T-helper 17 cell (primary cell): ENCODE measurements at regions not wholly inside any gene's neighbourhood (a gene's known extent, or its start where the extent isn't known, plus 50 kb on each side); places are given as distances from the start of the nearest gene placed in this dataset.
"Not testable (repeated sequence)": the region's sequence is repeated elsewhere in the genome, so short reads cannot be mapped to it uniquely, and the experiment has no call there.

Experiments
- ATAC-seq: fragments of 150-1000 bp; cut with Tn5 transposase; 2 replicates; pipeline ENCODE4 v1.10.0; 2021; ENCODE audit warnings: mild to moderate bottlenecking, moderate library complexity
- DNase-seq, 3 donors: peaks; one replicate each; pipeline versions ENCODE4 v3.0.0 to v3.0.0-alpha.2; 2020 to 2021
- H3K9me3 ChIP-seq: one replicate; pipeline ENCODE4 v1.7.0; 2013; ENCODE audit warnings: low read length, mild to moderate bottlenecking; ENCODE audit not compliant: control insufficient read depth, poor library complexity, severe bottlenecking
- H3K27ac Mint-ChIP-seq: one replicate; pipeline ENCODE4 v1.8.0; 2022; ENCODE audit warnings: mild to moderate bottlenecking, moderate library complexity, mixed read lengths
- H3K27me3 Mint-ChIP-seq: one replicate; pipeline ENCODE4 v1.8.0; 2022; ENCODE audit warnings: mixed read lengths
- H3K36me3 Mint-ChIP-seq: one replicate; pipeline ENCODE4 v1.8.0; 2022; ENCODE audit warnings: low read depth, mixed read lengths
- H3K4me1 Mint-ChIP-seq: one replicate; pipeline ENCODE4 v1.8.0; 2022; ENCODE audit warnings: mild to moderate bottlenecking, mixed read lengths
- H3K4me3 Mint-ChIP-seq: one replicate; pipeline ENCODE4 v1.8.0; 2022; ENCODE audit warnings: mild to moderate bottlenecking, moderate library complexity, mixed read lengths

- peaks cover 66% of the 10 kb centered on the region for H3K27me3 Mint-ChIP-seq
Observed at GRCh38 chr22:25493794-25494193, 70.7 kb upstream of the GRK3 start.

GRCh38 chr22:25494774-25495173 lies 69.7 kb upstream of the GRK3 start:
- no peaks in the 10 kb centered on the region for H3K9me3 ChIP-seq
- DNase-seq (no peak), ATAC-seq (no peak)
- Mint-ChIP-seq H3K36me3 (peaks cover 4% of the 10 kb centered on the region), H3K4me3 (no peak overlapping the region), H3K27me3 (peaks cover 66% of the 10 kb centered on the region), H3K4me1 (peaks cover 4% of the 10 kb centered on the region), H3K27ac (no peak overlapping the region)

More at GRCh38 chr22:25493794-25494193, 70.7 kb upstream of the GRK3 start:
- ATAC-seq = no peak
- Mint-ChIP-seq H3K4me1 (peaks cover 5% of the 10 kb centered on the region), H3K36me3 (peaks cover 4% of the 10 kb centered on the region), H3K27ac (no peak overlapping the region), H3K4me3 (no peak overlapping the region)
- no peaks in the 10 kb centered on the region for H3K9me3 ChIP-seq
- no peak for DNase-seq

GRCh38 chr22:25495285-25495684 lies 69.2 kb upstream of the GRK3 start:
- H3K4me3 Mint-ChIP-seq = no peak overlapping the region
- H3K27me3 Mint-ChIP-seq = peaks cover 63% of the 10 kb centered on the region
- peaks cover 4% of the 10 kb centered on the region for H3K4me1 Mint-ChIP-seq

GRCh38 chr22:25496396-25497064 lies 67.9 kb upstream of the GRK3 start:
- DNase-seq (no peak), ATAC-seq (no peak)
- no peak overlapping the region for H3K4me3 Mint-ChIP-seq
- H3K27ac Mint-ChIP-seq = no peak overlapping the region
- H3K9me3 ChIP-seq = no peaks in the 10 kb centered on the region
- H3K4me1 Mint-ChIP-seq = peaks cover 4% of the 10 kb centered on the region
- peaks cover 4% of the 10 kb centered on the region for H3K36me3 Mint-ChIP-seq
- H3K27me3 Mint-ChIP-seq = peaks cover 69% of the 10 kb centered on the region

More at GRCh38 chr22:25495285-25495684, 69.2 kb upstream of the GRK3 start:
- DNase-seq (no peak), ATAC-seq (no peak)
- H3K36me3 Mint-ChIP-seq = peaks cover 4% of the 10 kb centered on the region
- no peak overlapping the region for H3K27ac Mint-ChIP-seq
- no peaks in the 10 kb centered on the region for H3K9me3 ChIP-seq

GRCh38 chr22:25497181-25497641 lies 67.3 kb upstream of the GRK3 start:
- peaks cover 4% of the 10 kb centered on the region for H3K36me3 Mint-ChIP-seq
- peaks cover 4% of the 10 kb centered on the region for H3K4me1 Mint-ChIP-seq
- no peaks in the 10 kb centered on the region for H3K9me3 ChIP-seq
- no peak overlapping the region for H3K4me3 Mint-ChIP-seq
- ATAC-seq (no peak), DNase-seq (no peak)
- no peak overlapping the region for H3K27ac Mint-ChIP-seq
- peaks cover 67% of the 10 kb centered on the region for H3K27me3 Mint-ChIP-seq

GRCh38 chr22:25497716-25498115 lies 66.8 kb upstream of the GRK3 start:
- no peak overlapping the region for H3K27ac Mint-ChIP-seq
- H3K36me3 Mint-ChIP-seq = peaks cover 4% of the 10 kb centered on the region
- H3K4me1 Mint-ChIP-seq = peaks cover 4% of the 10 kb centered on the region
- peaks cover 66% of the 10 kb centered on the region for H3K27me3 Mint-ChIP-seq
- H3K9me3 ChIP-seq = no peaks in the 10 kb centered on the region
- no peak for ATAC-seq
- H3K4me3 Mint-ChIP-seq = no peak overlapping the region
- no peak for DNase-seq

GRCh38 chr22:25500671-25501070 lies 63.8 kb upstream of the GRK3 start:
- peaks cover 37% of the 10 kb centered on the region for H3K27me3 Mint-ChIP-seq
- H3K27ac Mint-ChIP-seq, H3K9me3 ChIP-seq, H3K36me3 Mint-ChIP-seq, H3K4me3 Mint-ChIP-seq, H3K4me1 Mint-ChIP-seq, DNase-seq, ATAC-seq: not testable (repeated sequence)

- H3K9me3 ChIP-seq, H3K4me3 Mint-ChIP-seq, H3K36me3 Mint-ChIP-seq, H3K27ac Mint-ChIP-seq, DNase-seq, H3K4me1 Mint-ChIP-seq, ATAC-seq: not testable (repeated sequence)
- peaks cover 21% of the 10 kb centered on the region for H3K27me3 Mint-ChIP-seq
Observed at GRCh38 chr22:25504017-25504416, 60.5 kb upstream of the GRK3 start.

GRCh38 chr22:25508161-25508560 lies 56.3 kb upstream of the GRK3 start:
- no peak for ATAC-seq

GRCh38 chr22:25508761-25509321 lies 55.6 kb upstream of the GRK3 start:
- no peaks in the 10 kb centered on the region for H3K4me1 Mint-ChIP-seq
- H3K27me3 Mint-ChIP-seq = peaks cover 13% of the 10 kb centered on the region
- H3K27ac Mint-ChIP-seq = no peak overlapping the region
- no peaks in the 10 kb centered on the region for H3K9me3 ChIP-seq
- DNase-seq = no peak
- H3K36me3 Mint-ChIP-seq = no peaks in the 10 kb centered on the region
- H3K4me3 Mint-ChIP-seq = no peak overlapping the region
- no peak for ATAC-seq

More at GRCh38 chr22:25508161-25508560, 56.3 kb upstream of the GRK3 start:
- no peak overlapping the region for H3K4me3 Mint-ChIP-seq
- no peaks in the 10 kb centered on the region for H3K9me3 ChIP-seq
- DNase-seq = no peak
- no peaks in the 10 kb centered on the region for H3K4me1 Mint-ChIP-seq
- H3K27ac Mint-ChIP-seq = no peak overlapping the region
- no peaks in the 10 kb centered on the region for H3K36me3 Mint-ChIP-seq
- H3K27me3 Mint-ChIP-seq = peaks cover 11% of the 10 kb centered on the region

- H3K4me1 Mint-ChIP-seq = no peaks in the 10 kb centered on the region
- H3K36me3 Mint-ChIP-seq = no peaks in the 10 kb centered on the region
- H3K27me3 Mint-ChIP-seq = peaks cover 17% of the 10 kb centered on the region
- H3K9me3 ChIP-seq = no peaks in the 10 kb centered on the region
- ATAC-seq = no peak
- DNase-seq = no peak
- no peak overlapping the region for H3K4me3 Mint-ChIP-seq
- no peak overlapping the region for H3K27ac Mint-ChIP-seq
Observed at GRCh38 chr22:25509374-25509791, 55.1 kb upstream of the GRK3 start.

- Mint-ChIP-seq H3K27me3 (peaks cover 29% of the 10 kb centered on the region), H3K4me3 (no peak overlapping the region), H3K4me1 (no peaks in the 10 kb centered on the region), H3K27ac (no peak overlapping the region), H3K36me3 (no peaks in the 10 kb centered on the region)
- no peak for ATAC-seq
- no peaks in the 10 kb centered on the region for H3K9me3 ChIP-seq
- DNase-seq = no peak
Observed at GRCh38 chr22:25510876-25511275, 53.6 kb upstream of the GRK3 start.

GRCh38 chr22:25511725-25512124 lies 52.8 kb upstream of the GRK3 start:
- H3K27ac Mint-ChIP-seq = no peak overlapping the region
- no peak overlapping the region for H3K4me3 Mint-ChIP-seq
- no peaks in the 10 kb centered on the region for H3K4me1 Mint-ChIP-seq
- peaks cover 29% of the 10 kb centered on the region for H3K27me3 Mint-ChIP-seq
- no peaks in the 10 kb centered on the region for H3K9me3 ChIP-seq
- no peaks in the 10 kb centered on the region for H3K36me3 Mint-ChIP-seq
- DNase-seq (no peak), ATAC-seq (no peak)
